GM23338 (cell line): ENCODE measurements at regions not wholly inside any gene's neighbourhood (a gene's known extent, or its start where the extent isn't known, plus 50 kb on each side); places are given as distances from the start of the nearest gene placed in this dataset.

Experiments
- CREB1 ChIP-seq: fragments of 250-450 bp; sonication (Bioruptor Pico); IDR thresholded peaks from 2 replicates; pipeline ENCODE4 v1.5.0; 2020; ENCODE audit warnings: low read depth, mild to moderate bottlenecking, moderate library complexity
- CTCF ChIP-seq, 2 experiments: fragments of 200-600 bp in 1 of 2; sonication (generic) in 1 of 2; conservative IDR thresholded peaks; 2 replicates each; pipeline versions ENCODE4 v1.5.1 to v1.6.1; 2016 to 2017; ENCODE audit warnings: antibody characterized with exemption in 2 of 2, low read depth in 2 of 2, mild to moderate bottlenecking in 2 of 2, moderate library complexity in 1 of 2
- EZH2 ChIP-seq: fragments of 200-600 bp; sonication (generic); IDR thresholded peaks from one replicate; pipeline ENCODE4 v1.8.0; 2017; ENCODE audit warnings: antibody characterized with exemption, mild to moderate bottlenecking, low read depth; ENCODE audit not compliant: unreplicated experiment
- EZH2phosphoT487 ChIP-seq: fragments of 200-600 bp; sonication (generic); IDR thresholded peaks from one replicate; pipeline ENCODE4 v1.8.1; 2018; ENCODE audit warnings: antibody characterized with exemption; ENCODE audit not compliant: unreplicated experiment
- JUNB ChIP-seq: IDR thresholded peaks from one replicate; pipeline ENCODE4 v1.6.1; 2016; ENCODE audit warnings: antibody characterized with exemption; ENCODE audit not compliant: unreplicated experiment
- NANOG ChIP-seq: IDR thresholded peaks from 2 replicates; pipeline ENCODE4 v1.6.1; 2016; ENCODE audit warnings: antibody characterized with exemption, borderline replicate concordance
- POLR2AphosphoS5 ChIP-seq: IDR thresholded peaks from 2 replicates; pipeline ENCODE4 v1.6.1; 2016; ENCODE audit warnings: antibody characterized with exemption, low read depth
- REST ChIP-seq: IDR thresholded peaks from one replicate; pipeline ENCODE4 v1.6.1; 2018; ENCODE audit warnings: antibody characterized with exemption; ENCODE audit not compliant: unreplicated experiment
- STAT1 ChIP-seq: IDR thresholded peaks from one replicate; pipeline ENCODE4 v1.6.1; 2016; ENCODE audit warnings: antibody characterized with exemption; ENCODE audit not compliant: unreplicated experiment
- ZNF331 ChIP-seq: fragments of 250-450 bp; sonication (Bioruptor Pico); IDR thresholded peaks from 2 replicates; pipeline ENCODE4 v1.5.0; 2020; ENCODE audit warnings: low read depth, mild to moderate bottlenecking, moderate library complexity

- no peak for TF ChIP-seq EZH2phosphoT487
- no peak for TF ChIP-seq CTCF (conservative IDR thresholded peaks at IDR 0.05; ENCODE audit: low read depth in 2 of 2)
- TF ChIP-seq NANOG: no peak
- no peak for TF ChIP-seq POLR2AphosphoS5
- TF ChIP-seq EZH2: no peak
- TF ChIP-seq CREB1: no peak
- no peak for TF ChIP-seq REST
- TF ChIP-seq ZNF331 (CRISPR knock-in tag): no peak
- no peak for TF ChIP-seq JUNB
- no peak for TF ChIP-seq STAT1
These were observed 189.9 kb downstream of the BCR start for GRCh38 chr22:23370251-23370650.
